GM12872 (cell line): ENCODE measurements at regions not wholly inside any gene's neighbourhood (a gene's known extent, or its start where the extent isn't known, plus 50 kb on each side); places are given as distances from the start of the nearest gene placed in this dataset.

Experiments used
- CTCF ChIP-seq: IDR thresholded peaks from 3 replicates; pipeline ENCODE4 v1.5.1; 2011; ENCODE audit warnings: low read depth, mild to moderate bottlenecking, low read length, moderate library complexity; ENCODE audit not compliant: insufficient read depth

- no peak for TF ChIP-seq CTCF
Observed at GRCh38 chr17:56725144-56725543, 108.6 kb downstream of the C17orf67 start.

GRCh38 chr17:56727876-56728617, 105.7 kb downstream of the C17orf67 start:
- no peak for TF ChIP-seq CTCF

GRCh38 chr17:56733833-56734232, 99.9 kb downstream of the C17orf67 start:
- no peak for TF ChIP-seq CTCF

GRCh38 chr17:56735842-56736241, 97.9 kb downstream of the C17orf67 start:
- TF ChIP-seq CTCF = no peak

GRCh38 chr17:56737421-56738161, 96.1 kb downstream of the C17orf67 start:
- no peak for TF ChIP-seq CTCF

- no peak for TF ChIP-seq CTCF
Observed at GRCh38 chr17:56739376-56739775, 94.3 kb downstream of the C17orf67 start.

- TF ChIP-seq CTCF = no peak
Observed at GRCh38 chr17:56739776-56740175, 93.9 kb downstream of the C17orf67 start.
